HepG2 (cell line): ENCODE measurements at regions not wholly inside any gene's neighbourhood (a gene's known extent, or its start where the extent isn't known, plus 50 kb on each side); places are given as distances from the start of the nearest gene placed in this dataset.

Experiments
- ATAC-seq: fragments of 200-7000 bp; cut with Tn5 transposase; 3 replicates; pipeline ENCODE4 v1.9.1; 2020; ENCODE audit warnings: mild to moderate bottlenecking, moderate library complexity
- BruUV-seq: library from RNA; stranded (reverse); fragments of 400-500 nt; replicated peaks from 2 replicates; lab custom pipeline; 2021; lab: Mats Ljungman, UMichigan
- CTCF ChIA-PET: fragments of 300-600 bp; formaldehyde crosslinking; extraction: SDS; loops from one replicate; lab custom pipeline; 2021; ENCODE audit warnings: low total read pairs, inconsistent platforms, low intra/inter-chr PET ratio; lab: Yijun Ruan, JAX
- POLR2A ChIA-PET: fragments of 350-600 bp; sonication (Branson Sonifier 250); formaldehyde crosslinking; loops from one replicate; lab custom pipeline; 2020; ENCODE audit warnings: antibody characterized with exemption, inconsistent platforms; lab: Yijun Ruan, JAX
- DNase-seq: peaks from one replicate; pipeline ENCODE4 v3.0.0-alpha.2; 2015; ENCODE audit warnings: low spot score
- FAIRE-seq: peaks from 3 replicates; lab custom pipeline; 2011; peaks lifted over from hg19 to GRCh38; lab: Jason Lieb, UNC
- H2AFZ ChIP-seq: one replicate; pipeline ENCODE4 v1.6.1; 2011; ENCODE audit warnings: low read length, inconsistent platforms
- H3K27ac ChIP-seq: fragments of 300-600 bp; 3 replicates; pipeline ENCODE4 v1.8.0; 2011; ENCODE audit warnings: mixed run types, mild to moderate bottlenecking, mixed read lengths, low read length, inconsistent platforms; ENCODE audit not compliant: insufficient read depth; ENCODE audit errors: extremely low read length
- H3K27me3 ChIP-seq, 2 experiments: fragments of 200-600 bp in 1 of 2; 2 replicates in 1 of 2; 3 replicates in 1 of 2; pipeline versions ENCODE4 v1.6.0 to v1.8.0; 2011; ENCODE audit warnings: low read length in 2 of 2, mild to moderate bottlenecking in 2 of 2, moderate library complexity in 2 of 2, inconsistent platforms in 1 of 2; ENCODE audit not compliant: insufficient read depth in 2 of 2, control insufficient read depth in 1 of 2
- H3K36me3 ChIP-seq, 2 experiments: fragments of 200-600 bp in 1 of 2; replicated peaks in 1 of 2; 2 replicates in 1 of 2; 3 replicates in 1 of 2; pipeline versions ENCODE4 v1.5.1 to v1.8.0; 2011; ENCODE audit warnings: low read length in 2 of 2, inconsistent platforms in 1 of 2; ENCODE audit not compliant: insufficient read depth in 2 of 2, control insufficient read depth in 1 of 2
- H3K4me1 ChIP-seq: 2 replicates; pipeline ENCODE4 v1.5.1; 2012; ENCODE audit warnings: low read length, inconsistent platforms; ENCODE audit not compliant: insufficient read depth
- H3K4me2 ChIP-seq: 2 replicates; pipeline ENCODE4 v1.6.0; 2011; ENCODE audit warnings: low read depth, low read length, inconsistent platforms
- H3K4me3 ChIP-seq, 3 experiments: fragments of 200-600 bp in 1 of 3; sonication (generic), shearing (Covaris generic) in 1 of 3; replicated peaks in 1 of 3; 2 replicates each; pipeline ENCODE4 v1.5.1; 2011 to 2016; ENCODE audit warnings: low read length in 3 of 3, inconsistent platforms in 2 of 3, low read depth in 2 of 3, mild to moderate bottlenecking in 2 of 3, control low read depth in 1 of 3, mixed read lengths in 1 of 3; ENCODE audit not compliant: insufficient read depth in 1 of 3
- H3K79me2 ChIP-seq: one replicate; pipeline ENCODE4 v1.6.1; 2011; ENCODE audit warnings: low read length, inconsistent platforms; ENCODE audit not compliant: insufficient read depth
- H3K9ac ChIP-seq: 2 replicates; pipeline ENCODE4 v1.6.0; 2011; ENCODE audit warnings: mild to moderate bottlenecking, low read depth, low read length, inconsistent platforms; ENCODE audit not compliant: insufficient read depth
- H3K9me3 ChIP-seq: 2 replicates; pipeline ENCODE4 v1.5.1; 2012; ENCODE audit warnings: mild to moderate bottlenecking, low read length
- H4K20me1 ChIP-seq: 2 replicates; pipeline ENCODE4 v1.6.0; 2011; ENCODE audit warnings: inconsistent platforms, mild to moderate bottlenecking, low read length, moderate library complexity; ENCODE audit not compliant: insufficient read depth
- NCOA1 ChIP-seq: sonication (generic); formaldehyde crosslinking; IDR thresholded peaks from 2 replicates; pipeline ENCODE4 v1.9.0; 2021; ENCODE audit warnings: missing genetic modification reagents
- NRL ChIP-seq: sonication (generic); formaldehyde crosslinking; IDR thresholded peaks from 2 replicates; pipeline ENCODE4 v1.5.0; 2020; ENCODE audit warnings: missing genetic modification reagents, mild to moderate bottlenecking, moderate library complexity, borderline replicate concordance
- RBFOX2 ChIP-seq: fragments of 200-400 bp; formaldehyde crosslinking; IDR thresholded peaks from 2 replicates; pipeline ENCODE4 v1.6.1; 2017; ENCODE audit warnings: low read depth, mild to moderate bottlenecking, low read length
- SRSF9 ChIP-seq: fragments of 200-400 bp; formaldehyde crosslinking; IDR thresholded peaks from 2 replicates; pipeline ENCODE4 v1.6.1; 2018; ENCODE audit warnings: borderline replicate concordance, mild to moderate bottlenecking, low read depth, low read length; ENCODE audit not compliant: insufficient read depth, poor library complexity, severe bottlenecking
- YEATS2 ChIP-seq: sonication (generic); formaldehyde crosslinking; IDR thresholded peaks from 2 replicates; pipeline ENCODE4 v1.4.0; 2020; ENCODE audit warnings: missing genetic modification reagents, borderline replicate concordance
- ZNF530 ChIP-seq: sonication (generic); formaldehyde crosslinking; IDR thresholded peaks from 2 replicates; pipeline ENCODE4 v1.5.0; 2020; ENCODE audit warnings: low read depth, mild to moderate bottlenecking, missing genetic modification reagents
- ZNF549 ChIP-seq: sonication (generic); formaldehyde crosslinking; IDR thresholded peaks from 2 replicates; pipeline ENCODE4 v1.5.0; 2020; ENCODE audit warnings: missing genetic modification reagents
- ZNF556 ChIP-seq: sonication (generic); formaldehyde crosslinking; IDR thresholded peaks from 2 replicates; pipeline ENCODE4 v1.4.0; 2020; ENCODE audit warnings: mild to moderate bottlenecking, missing genetic modification reagents, borderline replicate concordance
- ZNF564 ChIP-seq: sonication (generic); formaldehyde crosslinking; IDR thresholded peaks from 2 replicates; pipeline ENCODE4 v1.8.1; 2023; ENCODE audit warnings: mild to moderate bottlenecking, missing genetic modification reagents
- ZNF768 ChIP-seq: sonication (generic); formaldehyde crosslinking; IDR thresholded peaks from 2 replicates; pipeline ENCODE4 v1.4.0; 2020; ENCODE audit warnings: missing genetic modification reagents
- ZNF878 ChIP-seq: sonication (generic); formaldehyde crosslinking; IDR thresholded peaks from 2 replicates; pipeline ENCODE4 v1.8.1; 2023; ENCODE audit warnings: mild to moderate bottlenecking, missing genetic modification reagents, moderate library complexity
- WGBS: methylation state at CpG from one replicate; pipeline ENCODE4 v1.1.6; 2017; ENCODE audit warnings: low lambda C conversion rate; 5-methylcytosine and 5-hydroxymethylcytosine counted together
- in situ Hi-C: cut with HindIII; loops from 2 replicates; pipeline ENCODE4 v1.10.0; 2017; ENCODE audit warnings: low pct_unique_long_range_greater_than_20kb; ENCODE audit not compliant: extremely low pct_ligation_motif_present
- intact Hi-C: fragments of 100-400 bp; cut with micrococcal nuclease; formaldehyde crosslinking; loops from one replicate; pipeline ENCODE4 v1.10.0; 2022; ENCODE audit not compliant: unreplicated experiment
- TF ChIP-seq, protein P1 (sequence below): sonication (generic); formaldehyde crosslinking; IDR thresholded peaks from 2 replicates; pipeline ENCODE4 v1.8.1; 2023; ENCODE audit warnings: mild to moderate bottlenecking, missing genetic modification reagents
- TF ChIP-seq, protein P2 (sequence below): sonication (generic); formaldehyde crosslinking; IDR thresholded peaks from 2 replicates; pipeline ENCODE4 v1.8.1; 2023; ENCODE audit warnings: missing genetic modification reagents, mild to moderate bottlenecking, borderline replicate concordance
- TF ChIP-seq, protein P3 (sequence below): sonication (generic); formaldehyde crosslinking; IDR thresholded peaks from 2 replicates; pipeline ENCODE4 v1.4.0; 2020; ENCODE audit warnings: missing genetic modification reagents
- TF ChIP-seq, protein P4 (sequence below): sonication (generic); formaldehyde crosslinking; IDR thresholded peaks from 2 replicates; pipeline ENCODE4 v1.4.0; 2020; ENCODE audit warnings: missing genetic modification reagents
- TF ChIP-seq, protein P5 (sequence below): sonication (generic); formaldehyde crosslinking; IDR thresholded peaks from 2 replicates; pipeline ENCODE4 v1.8.0; 2022; ENCODE audit warnings: mild to moderate bottlenecking, missing genetic modification reagents, borderline replicate concordance
- TF ChIP-seq, protein P6 (sequence below): IDR thresholded peaks from 2 replicates; pipeline ENCODE4 v1.6.1; 2016

DNA sequence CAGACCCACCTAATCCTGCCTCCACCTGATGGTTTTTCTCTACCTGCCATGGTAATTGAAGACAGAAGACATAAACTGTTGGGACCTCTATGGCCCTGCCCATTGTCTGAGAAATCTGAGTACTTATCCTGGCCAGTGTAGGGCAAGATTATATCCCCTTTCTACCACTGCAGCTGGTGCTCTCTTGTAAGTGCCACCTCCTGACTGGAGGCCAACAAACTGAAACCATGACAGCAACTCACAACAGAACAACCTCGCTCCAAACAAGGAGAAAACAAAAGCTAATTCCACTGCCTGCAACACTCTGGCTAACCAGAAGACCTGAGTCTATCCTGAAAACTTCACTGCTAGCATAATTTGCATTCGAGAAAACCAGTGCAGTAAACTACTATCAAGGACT is 82.9 kb downstream of the CLDN1 start (continued):
- TF ChIP-seq, protein P1, sequence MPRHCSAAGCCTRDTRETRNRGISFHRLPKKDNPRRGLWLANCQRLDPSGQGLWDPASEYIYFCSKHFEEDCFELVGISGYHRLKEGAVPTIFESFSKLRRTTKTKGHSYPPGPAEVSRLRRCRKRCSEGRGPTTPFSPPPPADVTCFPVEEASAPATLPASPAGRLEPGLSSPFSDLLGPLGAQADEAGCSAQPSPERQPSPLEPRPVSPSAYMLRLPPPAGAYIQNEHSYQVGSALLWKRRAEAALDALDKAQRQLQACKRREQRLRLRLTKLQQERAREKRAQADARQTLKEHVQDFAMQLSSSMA (CRISPR knock-in tag): no peak
- TF ChIP-seq, protein P2, sequence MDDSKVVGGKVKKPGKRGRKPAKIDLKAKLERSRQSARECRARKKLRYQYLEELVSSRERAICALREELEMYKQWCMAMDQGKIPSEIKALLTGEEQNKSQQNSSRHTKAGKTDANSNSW: no peak
- TF ChIP-seq ZNF549 (CRISPR knock-in tag) (no peak), ZNF878 (no peak), NCOA1 (CRISPR knock-in tag) (no peak)
- TF ChIP-seq, protein P3, sequence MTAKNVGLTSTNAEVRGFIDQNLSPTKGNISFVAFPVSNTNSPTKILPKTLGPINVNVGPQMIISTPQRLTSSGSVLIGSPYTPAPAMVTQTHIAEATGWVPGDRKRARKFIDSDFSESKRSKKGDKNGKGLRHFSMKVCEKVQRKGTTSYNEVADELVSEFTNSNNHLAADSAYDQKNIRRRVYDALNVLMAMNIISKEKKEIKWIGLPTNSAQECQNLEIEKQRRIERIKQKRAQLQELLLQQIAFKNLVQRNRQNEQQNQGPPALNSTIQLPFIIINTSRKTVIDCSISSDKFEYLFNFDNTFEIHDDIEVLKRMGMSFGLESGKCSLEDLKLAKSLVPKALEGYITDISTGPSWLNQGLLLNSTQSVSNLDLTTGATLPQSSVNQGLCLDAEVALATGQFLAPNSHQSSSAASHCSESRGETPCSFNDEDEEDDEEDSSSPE (CRISPR knock-in tag): no peak

DNA sequence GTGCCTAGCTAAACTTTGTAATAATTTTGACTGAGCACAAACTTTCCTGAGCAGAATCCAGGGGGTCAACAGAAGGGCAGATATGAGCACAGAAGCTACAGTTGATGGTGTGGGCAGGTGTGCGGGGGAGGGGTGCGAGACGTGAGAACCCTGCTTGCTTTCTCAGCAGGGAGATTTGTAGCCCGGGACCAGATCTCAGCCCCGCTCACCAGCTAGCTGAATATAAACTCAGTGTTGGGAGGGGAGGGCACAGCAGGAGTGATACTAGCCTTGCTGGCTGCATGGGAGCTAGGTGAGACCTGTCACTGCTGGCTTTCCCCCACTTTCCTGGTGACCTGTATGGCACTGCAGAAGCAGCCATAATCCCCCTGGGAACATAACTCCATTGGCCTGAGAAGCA is 83.4 kb downstream of the CLDN1 start:
- CTCF ChIA-PET: no interaction called here
- ATAC-seq: no peak

More for the DNA sequence above, 83.4 kb downstream of the CLDN1 start:
- in situ Hi-C loops: no loop called here
- Histone ChIP-seq H3K4me1 (no peaks in the 10 kb centered on the region), H3K79me2 (no peaks in the 10 kb centered on the region), H3K27me3 (no peaks in the 10 kb centered on the region), H3K9me3 (no peaks in the 10 kb centered on the region), H3K4me2 (no peak overlapping the region), H4K20me1 (no peaks in the 10 kb centered on the region), H3K9ac (no peak overlapping the region), H3K27ac (no peak overlapping the region), H2AFZ (no peak overlapping the region), H3K4me3 (no peak overlapping the region), H3K36me3 (no peaks in the 10 kb centered on the region)
- intact Hi-C loops: no loop called here
- BruUV-seq: no TSS peak
- TF ChIP-seq ZNF530 (CRISPR knock-in tag) (no peak), YEATS2 (CRISPR knock-in tag) (no peak), RBFOX2 (no peak), NRL (no peak), ZNF556 (no peak), ZNF768 (CRISPR knock-in tag) (no peak), SRSF9 (no peak), ZNF564 (CRISPR knock-in tag) (no peak)
- TF ChIP-seq, protein P4, sequence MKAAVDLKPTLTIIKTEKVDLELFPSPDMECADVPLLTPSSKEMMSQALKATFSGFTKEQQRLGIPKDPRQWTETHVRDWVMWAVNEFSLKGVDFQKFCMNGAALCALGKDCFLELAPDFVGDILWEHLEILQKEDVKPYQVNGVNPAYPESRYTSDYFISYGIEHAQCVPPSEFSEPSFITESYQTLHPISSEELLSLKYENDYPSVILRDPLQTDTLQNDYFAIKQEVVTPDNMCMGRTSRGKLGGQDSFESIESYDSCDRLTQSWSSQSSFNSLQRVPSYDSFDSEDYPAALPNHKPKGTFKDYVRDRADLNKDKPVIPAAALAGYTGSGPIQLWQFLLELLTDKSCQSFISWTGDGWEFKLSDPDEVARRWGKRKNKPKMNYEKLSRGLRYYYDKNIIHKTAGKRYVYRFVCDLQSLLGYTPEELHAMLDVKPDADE (CRISPR knock-in tag): no peak
- TF ChIP-seq, protein P5, sequence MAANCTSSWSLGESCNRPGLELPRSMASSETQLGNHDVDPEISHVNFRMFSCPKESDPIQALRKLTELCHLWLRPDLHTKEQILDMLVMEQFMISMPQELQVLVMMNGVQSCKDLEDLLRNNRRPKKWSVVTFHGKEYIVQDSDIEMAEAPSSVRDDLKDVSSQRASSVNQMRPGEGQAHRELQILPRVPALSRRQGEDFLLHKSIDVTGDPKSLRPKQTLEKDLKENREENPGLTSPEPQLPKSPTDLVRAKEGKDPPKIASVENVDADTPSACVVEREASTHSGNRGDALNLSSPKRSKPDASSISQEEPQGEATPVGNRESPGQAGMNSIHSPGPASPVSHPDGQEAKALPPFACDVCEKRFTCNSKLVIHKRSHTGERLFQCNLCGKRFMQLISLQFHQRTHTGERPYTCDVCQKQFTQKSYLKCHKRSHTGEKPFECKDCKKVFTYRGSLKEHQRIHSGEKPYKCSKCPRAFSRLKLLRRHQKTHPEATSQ: no peak
- TF ChIP-seq, protein P6, sequence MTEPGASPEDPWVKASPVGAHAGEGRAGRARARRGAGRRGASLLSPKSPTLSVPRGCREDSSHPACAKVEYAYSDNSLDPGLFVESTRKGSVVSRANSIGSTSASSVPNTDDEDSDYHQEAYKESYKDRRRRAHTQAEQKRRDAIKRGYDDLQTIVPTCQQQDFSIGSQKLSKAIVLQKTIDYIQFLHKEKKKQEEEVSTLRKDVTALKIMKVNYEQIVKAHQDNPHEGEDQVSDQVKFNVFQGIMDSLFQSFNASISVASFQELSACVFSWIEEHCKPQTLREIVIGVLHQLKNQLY (CRISPR knock-in tag): no peak
- POLR2A ChIA-PET: no interaction called here
- WGBS: 69% methylated on average over 5 of the region's 5 CpGs
- FAIRE-seq (no peak), DNase-seq (no peak)
